Left kidney (tissue), 1 donor: ENCODE measurements at regions not wholly inside any gene's neighbourhood (a gene's known extent, or its start where the extent isn't known, plus 50 kb on each side); places are given as distances from the start of the nearest gene placed in this dataset.
"Not testable (repeated sequence)": the region's sequence is repeated elsewhere in the genome, so short reads cannot be mapped to it uniquely, and the experiment has no call there.

Source experiments
- DNase-seq: peaks from one replicate; pipeline ENCODE4 v3.0.0-alpha.2; 2013

DNA sequence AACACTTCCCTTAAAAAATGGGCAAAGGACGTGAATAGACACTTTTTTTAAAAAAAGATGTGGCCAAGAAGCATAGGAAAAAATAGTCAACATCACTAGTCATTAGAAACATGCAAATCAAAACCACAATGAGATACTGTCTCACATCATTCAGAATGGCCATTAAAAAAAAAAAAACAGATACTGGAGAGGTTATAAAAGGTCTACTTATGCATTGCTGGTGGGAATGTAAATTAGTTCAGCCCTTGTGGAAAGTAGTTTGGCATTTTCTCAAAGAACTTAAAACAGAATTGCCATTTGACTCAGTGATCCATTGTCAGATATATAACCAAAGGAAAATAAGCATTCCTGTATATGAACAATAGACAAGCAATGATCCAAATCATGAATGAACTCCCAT is 352.8 kb upstream of the EPHA5 start:
- DNase-seq, result no peak

DNA sequence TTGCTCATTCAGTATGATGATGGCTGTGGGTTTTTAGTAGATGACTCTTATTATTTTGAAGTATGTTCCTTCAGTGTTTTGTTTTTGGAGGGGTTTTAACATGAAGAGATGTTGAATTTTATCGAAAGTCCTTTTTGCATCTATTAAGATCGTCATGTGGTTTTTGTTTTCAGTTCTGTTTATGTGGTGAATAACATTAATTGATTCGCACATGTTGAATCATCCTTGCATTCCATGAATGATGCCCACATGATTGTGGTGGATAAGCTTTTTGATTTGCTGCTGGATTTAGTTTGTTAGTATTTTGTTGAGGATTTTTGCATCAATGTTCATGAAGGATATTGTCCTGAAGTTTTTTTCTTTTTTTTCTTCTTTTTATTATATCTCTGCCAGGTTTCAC is 347.4 kb upstream of the EPHA5 start:
- no peak for DNase-seq

DNA sequence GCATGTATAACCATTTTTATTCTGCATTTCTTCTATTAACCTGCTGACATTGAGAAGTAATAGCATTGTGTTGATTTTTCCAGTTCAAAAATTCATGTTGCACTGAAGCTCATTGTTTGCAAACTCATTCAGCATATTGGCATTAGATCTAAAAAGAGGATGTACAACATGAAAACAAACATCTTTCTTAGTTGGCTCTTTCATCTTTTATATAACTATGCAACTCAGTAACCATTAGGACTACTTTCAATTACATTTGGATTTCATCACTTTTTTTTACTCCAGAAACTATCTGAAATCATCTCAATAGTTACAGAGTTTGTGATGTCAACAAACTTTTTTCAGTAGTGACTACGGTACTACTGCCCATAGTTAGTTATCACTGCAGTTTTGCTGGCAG is 346.0 kb upstream of the EPHA5 start:
- DNase-seq, result no peak

DNA sequence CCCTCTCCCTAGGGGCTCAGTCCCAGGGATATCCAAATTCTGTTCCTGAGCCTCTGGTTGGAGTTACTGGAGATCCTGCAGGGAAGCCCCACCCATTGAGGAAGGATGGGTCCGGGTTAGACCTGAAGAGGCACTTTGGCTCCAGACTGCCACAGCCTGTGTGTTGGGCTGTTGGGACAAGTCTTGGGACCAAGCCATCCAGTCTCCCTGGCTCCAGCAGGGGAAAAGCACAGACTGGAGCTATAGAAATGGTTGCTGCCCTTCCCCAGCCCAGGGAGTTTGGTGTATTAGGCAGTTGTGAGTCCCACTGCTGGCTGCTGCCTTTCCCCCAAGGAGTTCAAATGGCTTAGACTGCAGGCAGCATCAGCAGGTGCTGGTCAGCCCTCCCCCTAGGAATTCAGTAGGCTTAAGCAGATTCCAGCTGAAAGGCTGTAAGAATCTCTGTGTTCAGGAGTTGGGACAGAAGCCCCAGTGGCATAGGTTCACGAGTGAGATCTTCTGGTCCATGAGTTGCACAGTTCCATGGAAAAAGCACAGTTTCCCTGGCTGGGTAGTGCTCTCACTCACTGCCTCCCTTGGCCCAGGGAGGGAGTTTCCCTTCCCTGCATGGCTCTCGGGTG is 344.0 kb upstream of the EPHA5 start:
- DNase-seq, result no peak

DNA sequence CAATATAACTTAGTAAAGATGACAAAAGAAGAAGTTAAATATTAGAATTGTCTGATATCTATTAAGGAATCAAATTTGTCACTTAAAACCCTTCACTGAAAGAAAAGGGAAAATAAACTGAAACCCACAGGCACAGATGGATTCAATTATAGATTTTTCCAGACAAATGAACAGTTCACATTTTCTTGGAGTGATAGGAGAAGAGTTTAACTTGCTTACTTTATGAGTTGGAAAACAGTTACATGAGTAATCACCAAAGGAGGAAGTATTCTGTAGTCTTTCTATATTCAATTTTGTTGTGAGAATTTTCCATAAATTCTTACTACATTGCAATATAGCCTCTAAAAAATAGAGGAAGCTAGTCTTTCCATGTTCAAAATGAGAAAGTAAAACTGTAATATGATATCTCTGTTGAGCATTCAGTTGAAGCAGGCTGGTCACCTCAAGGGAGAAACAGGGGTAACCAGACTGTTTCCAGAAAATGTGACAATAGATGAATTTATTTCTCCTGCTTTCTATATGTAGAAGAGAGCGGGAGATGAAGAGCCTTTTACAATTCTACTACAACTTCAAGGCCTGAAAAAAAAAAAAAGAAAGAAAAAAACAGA is 330.3 kb upstream of the EPHA5 start:
- no peak for DNase-seq

DNA sequence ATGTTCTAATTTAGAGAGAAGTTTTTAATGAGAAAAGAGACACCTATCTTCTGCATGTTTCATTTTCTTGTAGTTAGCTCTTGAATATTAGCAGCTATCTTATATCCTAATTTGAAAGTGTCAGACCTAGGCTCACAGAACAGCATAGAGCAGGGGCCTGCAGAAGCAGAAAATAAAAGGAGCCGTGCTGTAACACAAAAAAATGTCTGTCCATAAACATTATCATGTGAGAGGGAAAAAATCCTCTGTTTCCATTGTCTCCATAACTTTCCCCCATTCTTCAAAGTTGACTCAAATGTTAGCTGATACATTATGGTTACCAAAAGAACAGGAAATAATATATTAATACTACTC is 329.2 kb upstream of the EPHA5 start:
- DNase-seq, result no peak

DNA sequence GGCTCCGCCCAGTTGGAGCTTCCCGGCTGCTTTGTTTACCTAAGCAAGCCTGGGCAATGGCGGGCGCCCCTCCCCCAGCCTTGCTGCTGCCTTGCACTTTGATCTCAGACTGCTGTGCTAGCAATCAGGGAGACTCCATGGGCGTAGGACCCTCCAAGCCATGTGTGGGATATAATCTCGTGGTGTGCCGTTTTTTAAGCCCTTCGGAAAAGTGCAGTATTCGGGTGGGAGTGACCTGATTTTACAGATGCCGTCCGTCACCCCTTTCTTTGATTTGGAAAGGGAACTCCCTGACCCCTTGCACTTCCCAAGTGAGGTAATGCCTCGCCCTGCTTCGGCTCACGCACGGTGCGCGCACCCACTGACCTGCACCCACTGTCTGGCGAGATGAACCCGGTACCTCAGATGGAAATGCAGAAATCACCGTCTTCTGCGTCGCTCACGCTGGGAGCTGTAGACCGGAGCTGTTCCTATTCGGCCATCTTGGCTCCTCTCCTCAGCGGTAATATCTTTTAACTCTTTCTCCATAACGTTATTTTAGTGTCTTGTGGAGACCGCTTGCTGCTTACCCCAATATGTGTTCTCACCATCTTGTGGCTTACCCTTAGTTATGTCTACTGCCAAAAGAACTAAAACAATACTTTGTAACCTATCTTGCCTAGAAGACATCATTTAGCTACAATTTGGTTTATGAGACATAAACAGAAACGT is 328.7 kb upstream of the EPHA5 start:
- not testable (repeated sequence) for DNase-seq

DNA sequence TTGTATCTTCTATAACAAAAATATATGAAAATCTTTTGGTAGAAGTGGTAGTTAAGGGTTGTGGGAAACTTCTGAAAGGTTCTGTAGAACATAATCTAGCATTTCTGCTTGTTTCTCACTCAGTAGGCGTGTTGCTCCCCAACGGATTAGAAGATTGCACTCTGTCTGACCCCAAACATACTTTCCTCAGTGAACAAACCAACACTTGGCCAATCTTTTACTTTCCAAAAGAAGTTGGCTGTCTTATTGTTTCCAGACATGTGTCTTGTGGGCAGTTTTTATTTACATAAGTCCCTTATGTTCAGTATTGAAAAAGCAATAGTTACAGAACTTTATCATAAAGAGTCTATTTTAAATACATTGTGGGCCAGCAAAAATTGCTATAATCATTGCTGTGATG is 312.8 kb upstream of the EPHA5 start:
- DNase-seq, result no peak

DNA sequence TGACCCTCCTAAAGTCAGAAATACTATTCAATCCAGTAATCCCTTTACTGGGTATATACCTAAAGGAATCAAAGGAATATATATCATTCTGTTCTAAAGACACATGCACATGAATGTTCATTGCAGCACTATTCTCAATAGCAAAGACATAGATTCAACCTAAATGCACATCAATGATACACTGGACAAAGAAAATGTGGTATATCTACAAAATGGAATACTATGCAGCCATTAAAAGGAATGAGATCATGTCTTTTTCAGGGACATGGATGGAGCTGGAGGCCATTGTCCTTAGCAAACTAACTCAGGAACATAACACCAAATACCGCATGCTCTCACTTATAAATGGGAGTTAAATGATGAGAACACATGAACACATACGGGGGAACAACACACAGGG is 306.0 kb upstream of the EPHA5 start:
- no peak for DNase-seq

DNA sequence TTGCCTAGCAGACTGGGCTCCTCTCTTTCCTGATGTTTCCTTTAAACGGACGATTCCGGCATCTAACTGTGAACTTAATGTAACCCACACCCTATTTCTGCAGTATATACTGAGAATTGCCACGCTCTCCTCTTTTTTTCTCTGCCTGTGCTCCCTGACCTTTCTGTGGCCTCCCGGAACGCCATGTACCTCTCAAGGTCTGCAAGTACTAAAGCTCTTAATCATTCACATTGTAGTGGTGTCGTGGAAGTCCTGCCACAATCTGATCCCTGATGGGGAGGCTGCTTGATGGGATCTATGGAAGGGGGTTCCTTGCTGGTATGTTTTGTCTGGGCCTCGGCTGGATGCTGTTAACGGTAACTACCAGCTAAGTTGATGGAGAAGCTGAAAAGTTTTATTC is 302.9 kb upstream of the EPHA5 start:
- no peak for DNase-seq

DNA sequence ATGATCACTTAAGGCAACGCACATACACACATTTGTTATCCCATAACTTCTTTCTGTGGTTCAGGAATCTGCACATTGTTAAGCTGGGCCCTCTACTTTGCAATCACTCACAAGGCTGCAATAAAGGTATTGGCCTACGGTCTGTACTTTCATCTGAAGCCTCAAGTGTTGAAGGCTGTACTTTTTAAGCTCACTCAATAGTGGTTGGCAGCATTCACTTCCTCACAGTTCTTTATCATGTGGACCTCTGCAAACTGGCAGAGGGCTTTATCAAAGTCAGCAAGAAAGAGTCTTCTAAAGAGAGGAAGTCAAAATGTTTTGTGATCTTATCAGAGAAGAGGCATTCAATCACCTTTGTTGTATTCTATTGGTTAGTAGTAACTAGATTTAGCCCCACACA is 301.4 kb upstream of the EPHA5 start:
- no peak for DNase-seq

DNA sequence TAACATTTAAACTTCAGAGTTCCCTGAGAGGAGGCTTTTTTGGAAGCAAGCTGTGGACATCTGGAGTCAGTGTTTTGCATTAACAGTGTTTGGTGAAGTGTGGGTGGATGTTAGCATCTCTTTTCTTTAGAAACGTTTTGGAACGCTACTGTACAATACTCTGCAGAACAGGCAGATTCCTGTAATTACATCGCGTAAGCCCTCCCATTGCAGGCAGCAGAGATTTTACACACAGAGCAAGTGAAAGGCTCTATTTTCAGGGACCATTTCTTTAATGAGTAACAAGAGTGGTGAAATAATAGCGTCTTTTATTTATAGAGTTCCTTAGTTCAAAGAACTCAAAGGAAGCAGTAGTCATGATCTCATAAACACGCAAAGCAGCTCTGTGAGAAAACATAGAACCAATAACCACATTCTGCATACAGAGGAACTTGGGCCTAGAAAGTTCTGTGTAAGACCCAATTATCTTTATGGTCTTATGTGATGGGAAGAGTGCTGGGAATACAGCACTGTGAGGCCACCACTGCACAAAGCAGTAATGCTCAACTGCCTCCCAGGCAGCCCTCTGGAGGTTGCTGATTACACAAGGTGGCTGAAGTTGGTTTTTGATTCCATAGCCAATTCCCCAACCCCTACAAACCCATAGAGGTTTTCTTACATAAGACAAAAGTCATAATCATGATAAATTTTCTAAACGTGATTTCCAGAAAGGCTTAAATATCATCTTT is 298.7 kb upstream of the EPHA5 start:
- DNase-seq, result no peak

DNA sequence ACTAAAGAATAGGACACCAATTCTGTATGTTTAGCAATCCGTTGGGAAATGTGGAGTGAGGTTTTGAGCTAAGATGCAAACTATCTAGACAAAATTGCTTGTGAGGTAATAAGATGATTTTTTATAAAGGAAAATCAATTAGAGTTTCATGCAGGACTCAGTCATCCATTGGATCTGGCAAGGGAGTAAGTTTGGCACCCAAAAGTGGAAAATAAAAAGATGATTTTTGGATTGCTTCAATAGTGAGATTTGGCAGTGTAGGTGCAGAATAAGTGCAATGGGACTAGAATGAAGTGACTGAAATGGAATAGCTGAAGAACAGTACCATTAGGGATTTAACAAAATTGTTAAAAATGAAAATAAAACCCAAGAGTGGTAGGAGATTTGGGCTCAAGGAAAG is 290.5 kb upstream of the EPHA5 start:
- no peak for DNase-seq

DNA sequence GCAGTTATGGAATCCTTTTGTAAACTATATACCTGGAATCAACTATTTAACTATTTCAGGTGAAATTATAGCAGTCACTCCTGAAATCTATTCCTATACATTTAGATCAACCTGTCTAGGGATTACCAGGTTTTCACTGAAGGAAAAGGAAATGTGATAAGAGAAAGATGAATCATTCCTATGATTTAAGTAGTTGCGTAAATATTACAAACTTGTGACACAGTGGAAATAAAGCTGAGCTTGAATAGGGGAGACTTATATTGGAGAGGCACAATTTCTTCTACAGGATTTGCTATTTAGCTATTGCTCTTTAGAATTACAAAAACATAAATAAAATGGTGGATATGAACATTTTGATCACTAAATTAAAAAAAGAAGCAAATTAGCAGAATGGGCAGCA is 284.1 kb upstream of the EPHA5 start:
- DNase-seq, result no peak

DNA sequence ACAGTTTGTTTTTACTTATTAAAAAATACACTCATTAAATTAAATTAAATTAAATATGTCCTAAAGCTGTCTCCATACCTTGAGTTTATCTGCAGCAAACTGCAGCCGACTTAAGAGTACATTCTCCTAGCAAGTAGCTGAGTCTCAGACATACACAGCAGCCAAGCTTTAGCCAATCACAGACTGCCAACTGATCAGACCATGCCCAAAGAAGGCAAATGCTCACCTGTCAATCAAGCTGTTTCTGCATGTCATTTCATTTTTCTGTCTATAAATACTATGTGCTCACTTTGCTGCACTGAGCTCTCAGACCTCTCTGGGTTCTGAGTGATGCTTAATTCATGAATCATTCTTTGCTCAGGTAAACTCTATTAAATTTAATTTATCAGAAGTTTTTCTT is 280.9 kb upstream of the EPHA5 start:
- no peak for DNase-seq

DNA sequence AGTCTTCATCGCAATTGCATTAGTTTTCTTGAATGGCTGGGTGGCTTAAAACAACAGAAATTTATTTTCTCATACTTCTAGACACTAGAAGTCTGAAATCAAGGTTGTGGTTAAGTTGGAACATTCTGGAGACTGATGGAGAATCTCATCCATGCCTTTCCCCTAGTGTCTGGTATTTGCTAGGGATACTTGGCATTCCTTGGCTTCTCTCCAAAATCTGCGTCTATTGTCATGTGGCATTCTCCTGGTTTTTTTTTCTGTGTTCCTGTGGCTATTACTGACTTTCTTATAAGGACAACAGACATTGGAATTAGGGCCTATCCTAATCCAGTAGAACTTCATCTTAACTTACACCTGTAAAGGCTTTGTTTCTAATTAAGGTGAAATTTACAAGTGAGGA is 272.8 kb upstream of the EPHA5 start:
- peak; percentile 1 for DNase-seq

DNA sequence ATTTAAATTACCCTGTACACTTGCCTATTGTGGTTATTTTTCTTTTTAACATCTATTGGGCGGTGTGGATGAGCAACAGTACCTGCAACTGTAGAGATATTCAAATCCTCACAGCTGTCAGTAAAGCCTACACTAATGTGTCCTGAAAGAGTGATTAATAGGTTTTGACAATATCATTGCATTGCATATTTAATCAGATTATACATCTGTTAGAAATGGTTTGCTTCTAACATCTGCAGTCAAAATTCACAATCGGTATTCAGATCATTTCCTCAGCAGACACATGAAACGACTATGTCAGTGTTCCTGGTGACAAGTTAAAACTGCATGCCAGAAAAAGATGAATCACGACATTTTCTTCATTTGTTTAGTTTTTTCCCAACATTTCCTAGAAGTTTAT is 254.6 kb upstream of the EPHA5 start:
- no peak for DNase-seq

DNA sequence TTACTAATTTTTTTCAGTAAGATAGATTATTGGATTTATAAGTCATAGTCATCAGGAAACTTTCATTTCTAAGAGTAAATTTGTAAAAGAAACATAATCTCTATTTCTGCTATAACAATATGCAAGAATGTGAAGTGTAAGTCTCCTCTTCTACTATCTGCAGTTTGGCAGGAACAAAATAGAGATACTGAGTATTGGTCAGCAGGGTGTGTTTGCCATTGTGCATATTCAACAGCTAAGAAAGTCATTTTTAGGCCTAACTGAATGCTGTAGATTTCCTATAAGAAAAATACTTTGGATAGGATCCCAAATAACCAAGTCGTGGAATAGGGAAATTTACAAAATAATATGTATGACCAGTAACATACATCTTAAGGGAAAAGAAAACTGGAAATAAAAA is 253.3 kb upstream of the EPHA5 start:
- no peak for DNase-seq

DNA sequence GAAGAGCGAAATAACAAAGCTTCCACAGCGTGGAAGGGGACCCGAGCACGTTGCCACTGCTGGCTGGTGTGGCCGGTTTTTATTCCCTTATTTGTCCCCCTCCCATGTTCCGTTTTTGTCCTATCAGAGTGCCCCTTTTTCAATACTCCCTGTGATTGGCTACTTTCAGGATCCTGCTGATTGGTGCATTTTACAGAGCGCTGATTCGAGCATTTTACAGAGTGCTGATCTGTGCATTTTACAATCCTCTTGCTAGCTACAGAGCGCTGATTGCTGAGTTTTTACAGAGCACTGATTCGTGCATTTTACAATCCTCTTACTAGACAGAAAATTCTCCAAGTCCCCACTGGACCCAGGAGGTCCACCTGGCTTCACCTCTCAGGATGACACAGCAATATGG is 250.9 kb upstream of the EPHA5 start:
- no peak for DNase-seq

DNA sequence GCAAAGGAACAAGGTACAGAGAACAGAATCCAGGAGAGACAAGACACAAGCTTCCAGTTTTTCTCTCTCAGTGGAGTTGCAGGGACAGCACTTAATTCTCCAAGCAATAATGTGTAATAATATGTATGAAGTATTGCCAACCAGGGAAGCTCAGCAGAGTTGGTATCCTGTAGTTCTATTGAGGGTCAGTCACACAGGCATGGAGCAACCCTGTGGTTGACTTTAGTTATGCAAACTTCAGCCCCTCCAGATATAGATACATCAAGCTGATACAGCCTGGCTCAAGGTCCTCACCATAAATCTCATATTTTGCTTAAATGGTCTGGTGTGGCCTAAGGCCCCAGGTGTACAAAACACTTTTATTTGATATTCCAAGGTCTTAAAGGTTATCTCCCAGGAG is 248.6 kb upstream of the EPHA5 start:
- no peak for DNase-seq

DNA sequence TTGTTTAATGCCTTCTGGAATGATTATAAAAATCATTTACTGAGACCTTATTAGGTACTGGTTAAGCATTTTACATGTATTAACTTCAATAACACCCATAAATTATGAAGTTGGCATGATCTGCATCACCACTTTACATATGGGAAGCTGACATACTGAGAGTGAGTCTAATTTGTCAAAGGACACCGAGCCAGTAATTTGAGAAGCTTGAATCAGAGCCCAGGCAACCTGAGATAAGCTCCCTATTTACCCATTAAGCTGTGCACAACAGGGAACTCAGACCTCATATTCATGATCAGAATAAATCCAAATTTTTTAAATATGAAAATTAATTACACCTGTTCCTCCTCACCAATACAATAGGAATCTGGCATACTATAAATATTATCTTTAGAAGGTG is 247.9 kb upstream of the EPHA5 start:
- DNase-seq, result no peak

DNA sequence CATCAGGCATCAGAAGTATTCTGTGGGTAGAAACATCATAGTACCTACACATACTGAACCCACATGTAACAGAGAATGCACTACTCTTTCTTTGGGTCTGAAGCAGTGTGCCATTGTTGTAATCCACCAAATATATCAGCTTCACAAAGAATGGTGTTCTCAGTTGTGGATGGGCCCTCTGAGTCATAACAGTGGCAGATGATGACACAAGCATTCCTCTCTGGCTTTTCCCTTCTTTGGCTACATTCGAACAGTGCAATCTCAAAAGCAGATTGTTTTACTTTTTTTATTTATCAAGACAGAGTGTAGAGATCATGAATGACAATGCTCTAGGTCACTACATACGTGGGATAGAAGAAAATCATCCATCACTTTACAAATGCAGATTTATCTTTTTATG is 247.2 kb upstream of the EPHA5 start:
- DNase-seq, result no peak

DNA sequence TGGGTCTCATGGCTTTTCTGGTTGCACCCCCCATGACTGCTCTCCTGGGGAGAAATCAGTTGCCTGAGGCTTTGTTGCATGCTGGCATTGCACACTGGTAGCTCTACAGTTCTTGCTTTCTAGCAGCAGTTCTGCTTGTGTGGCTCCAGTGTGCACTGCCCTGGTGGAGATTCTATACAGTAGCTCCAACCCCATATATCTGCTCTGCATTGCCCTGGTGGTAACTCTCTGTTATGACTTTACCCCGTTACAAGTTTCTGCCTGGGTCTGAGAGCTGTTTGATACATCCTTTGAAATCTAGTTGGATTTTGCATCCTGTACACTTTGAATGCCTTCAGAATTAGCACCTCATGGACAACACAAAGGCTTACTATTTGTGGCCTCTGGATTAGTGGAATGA is 241.4 kb upstream of the EPHA5 start:
- no peak for DNase-seq
